H9 (cell line): ENCODE measurements at regions not wholly inside any gene's neighbourhood (a gene's known extent, or its start where the extent isn't known, plus 50 kb on each side); places are given as distances from the start of the nearest gene placed in this dataset.

Experiments used
- DNase-seq: peaks from one replicate; pipeline ENCODE4 v3.0.0-alpha.2; 2017
- H2AFZ ChIP-seq: one replicate; pipeline ENCODE4 v1.6.1; 2013; ENCODE audit warnings: mild to moderate bottlenecking, low read length, control low read depth, moderate library complexity
- H2AK5ac ChIP-seq: 2 replicates; pipeline ENCODE4 v1.6.1; 2013; ENCODE audit warnings: low read length, control low read depth, mixed read lengths; ENCODE audit not compliant: insufficient read length
- H2BK120ac ChIP-seq: one replicate; pipeline ENCODE4 v1.6.1; 2013; ENCODE audit warnings: low read depth, mild to moderate bottlenecking, low read length, control low read depth, inconsistent platforms; ENCODE audit not compliant: poor library complexity, severe bottlenecking
- H2BK12ac ChIP-seq: 2 replicates; pipeline ENCODE4 v1.6.1; 2013; ENCODE audit warnings: low read length, control low read depth, mixed read lengths, low read depth; ENCODE audit not compliant: insufficient read length
- H2BK15ac ChIP-seq: 2 replicates; pipeline ENCODE4 v1.6.1; 2013; ENCODE audit warnings: low read depth, low read length, control low read depth
- H2BK20ac ChIP-seq: one replicate; pipeline ENCODE4 v1.6.1; 2013; ENCODE audit warnings: low read depth, mild to moderate bottlenecking, low read length, control low read depth, inconsistent platforms; ENCODE audit not compliant: poor library complexity, severe bottlenecking
- H2BK5ac ChIP-seq: 2 replicates; pipeline ENCODE4 v1.6.1; 2013; ENCODE audit warnings: low read length, control low read depth, mixed read lengths; ENCODE audit not compliant: insufficient read length
- H3K14ac ChIP-seq: 2 replicates; pipeline ENCODE4 v1.6.1; 2013; ENCODE audit warnings: low read length, control low read depth; ENCODE audit not compliant: insufficient read depth
- H3K18ac ChIP-seq: 2 replicates; pipeline ENCODE4 v1.6.1; 2013; ENCODE audit warnings: low read depth, mild to moderate bottlenecking, mixed read lengths, low read length, control low read depth; ENCODE audit not compliant: insufficient read length
- H3K23ac ChIP-seq: 2 replicates; pipeline ENCODE4 v1.6.1; 2013; ENCODE audit warnings: low read length, control low read depth, mixed read lengths, low read depth; ENCODE audit not compliant: insufficient read length
- H3K23me2 ChIP-seq: 2 replicates; pipeline ENCODE4 v1.6.1; 2013; ENCODE audit warnings: low read depth, mild to moderate bottlenecking, mixed read lengths, low read length, control low read depth; ENCODE audit not compliant: insufficient read length, poor library complexity, severe bottlenecking
- H3K27ac ChIP-seq: 2 replicates; pipeline ENCODE4 v1.5.1; 2013; ENCODE audit warnings: low read length, control low read depth, mixed read lengths, low read depth; ENCODE audit not compliant: insufficient read length
- H3K27me3 ChIP-seq: 2 replicates; pipeline ENCODE4 v1.6.1; 2013; ENCODE audit warnings: low read length, control low read depth, inconsistent platforms; ENCODE audit not compliant: insufficient read depth
- H3K4ac ChIP-seq: 2 replicates; pipeline ENCODE4 v1.6.1; 2013; ENCODE audit warnings: low read depth, mild to moderate bottlenecking, control low read depth, inconsistent platforms, low read length, moderate library complexity
- H3K4me1 ChIP-seq: 2 replicates; pipeline ENCODE4 v1.6.1; 2013; ENCODE audit warnings: low read length, control low read depth, inconsistent platforms; ENCODE audit not compliant: insufficient read depth
- H3K4me2 ChIP-seq: 2 replicates; pipeline ENCODE4 v1.6.1; 2013; ENCODE audit warnings: low read length, control low read depth, mixed read lengths; ENCODE audit not compliant: insufficient read length, insufficient read depth
- H3K56ac ChIP-seq: 2 replicates; pipeline ENCODE4 v1.6.1; 2013; ENCODE audit warnings: low read depth, mild to moderate bottlenecking, mixed read lengths, low read length, control low read depth; ENCODE audit not compliant: insufficient read length
- H3K79me1 ChIP-seq: 2 replicates; pipeline ENCODE4 v1.6.1; 2013; ENCODE audit warnings: low read depth, mild to moderate bottlenecking, moderate library complexity, low read length, control low read depth, inconsistent platforms; ENCODE audit not compliant: insufficient read depth, poor library complexity, severe bottlenecking
- H3K79me2 ChIP-seq: 2 replicates; pipeline ENCODE4 v1.6.1; 2013; ENCODE audit warnings: low read length, control low read depth, inconsistent platforms; ENCODE audit not compliant: insufficient read depth
- H3K9ac ChIP-seq: 2 replicates; pipeline ENCODE4 v1.6.1; 2013; ENCODE audit warnings: low read length, control low read depth, mixed read lengths; ENCODE audit not compliant: insufficient read length; ENCODE audit errors: extremely low read depth
- H3K9me3 ChIP-seq: one replicate; pipeline ENCODE4 v1.6.1; 2013; ENCODE audit warnings: low read depth, low read length, inconsistent platforms; ENCODE audit not compliant: control insufficient read depth
- H3T11ph ChIP-seq: one replicate; pipeline ENCODE4 v1.6.1; 2013; ENCODE audit warnings: mild to moderate bottlenecking, low read length, control low read depth, inconsistent platforms
- H4K20me1 ChIP-seq: one replicate; pipeline ENCODE4 v1.6.1; 2013; ENCODE audit not compliant: control insufficient read depth, insufficient read length, insufficient read depth
- H4K5ac ChIP-seq: 2 replicates; pipeline ENCODE4 v1.6.1; 2013; ENCODE audit warnings: low read depth, mild to moderate bottlenecking, mixed read lengths, low read length, control low read depth; ENCODE audit not compliant: insufficient read length
- H4K8ac ChIP-seq: replicated peaks from 2 replicates; pipeline ENCODE4 v1.6.1; 2013; ENCODE audit warnings: low read length, control low read depth, mixed read lengths, low read depth; ENCODE audit not compliant: insufficient read length
- H4K91ac ChIP-seq: 2 replicates; pipeline ENCODE4 v1.6.1; 2013; ENCODE audit warnings: low read depth, mild to moderate bottlenecking, moderate library complexity, mixed read lengths, low read length, control low read depth; ENCODE audit not compliant: insufficient read length
- H3K27ac Mint-ChIP-seq, 3 experiments: 2 replicates in 2 of 3; 3 replicates in 1 of 3; pipeline ENCODE4 v1.8.0; 2020 to 2021; ENCODE audit warnings: mixed read lengths in 3 of 3, mild to moderate bottlenecking in 1 of 3, moderate library complexity in 1 of 3
- H3K27me3 Mint-ChIP-seq: 2 replicates; pipeline ENCODE4 v1.8.0; 2021; ENCODE audit warnings: low read depth, mild to moderate bottlenecking, moderate library complexity, mixed read lengths
- H3K36me3 Mint-ChIP-seq, 3 experiments: 2 replicates in 2 of 3; 3 replicates in 1 of 3; pipeline ENCODE4 v1.8.0; 2020 to 2021; ENCODE audit warnings: low read depth in 3 of 3, mixed read lengths in 3 of 3; ENCODE audit not compliant: insufficient read depth in 1 of 3
- H3K4me1 Mint-ChIP-seq, 2 experiments: 2 replicates each; pipeline ENCODE4 v1.8.0; 2020; ENCODE audit warnings: mixed read lengths in 2 of 2
- H3K4me3 Mint-ChIP-seq, 2 experiments: 2 replicates in 1 of 2; 3 replicates in 1 of 2; pipeline ENCODE4 v1.8.0; 2020 to 2021; ENCODE audit warnings: mild to moderate bottlenecking in 2 of 2, mixed read lengths in 2 of 2, moderate library complexity in 1 of 2
- H3K9me3 Mint-ChIP-seq, 2 experiments: 2 replicates in 1 of 2; 3 replicates in 1 of 2; pipeline ENCODE4 v1.8.0; 2020; ENCODE audit warnings: mild to moderate bottlenecking in 2 of 2, mixed read lengths in 2 of 2, moderate library complexity in 1 of 2
- CTCF ChIP-seq: fragments of 200-600 bp; sonication (generic); conservative IDR thresholded peaks from 3 replicates; pipeline ENCODE4 v1.8.0; 2021; ENCODE audit warnings: antibody characterized with exemption, mild to moderate bottlenecking
- WGBS: extraction: QIAGEN DNeasy Blood & Tissue Kit; methylation state at CpG from one replicate; pipeline ENCODE4 v1.1.7; 2013; ENCODE audit warnings: missing lambda C conversion rate, low lambda C conversion rate, mixed read lengths; ENCODE audit not compliant: insufficient read length; ENCODE audit errors: extremely low coverage; 5-methylcytosine and 5-hydroxymethylcytosine counted together

DNA sequence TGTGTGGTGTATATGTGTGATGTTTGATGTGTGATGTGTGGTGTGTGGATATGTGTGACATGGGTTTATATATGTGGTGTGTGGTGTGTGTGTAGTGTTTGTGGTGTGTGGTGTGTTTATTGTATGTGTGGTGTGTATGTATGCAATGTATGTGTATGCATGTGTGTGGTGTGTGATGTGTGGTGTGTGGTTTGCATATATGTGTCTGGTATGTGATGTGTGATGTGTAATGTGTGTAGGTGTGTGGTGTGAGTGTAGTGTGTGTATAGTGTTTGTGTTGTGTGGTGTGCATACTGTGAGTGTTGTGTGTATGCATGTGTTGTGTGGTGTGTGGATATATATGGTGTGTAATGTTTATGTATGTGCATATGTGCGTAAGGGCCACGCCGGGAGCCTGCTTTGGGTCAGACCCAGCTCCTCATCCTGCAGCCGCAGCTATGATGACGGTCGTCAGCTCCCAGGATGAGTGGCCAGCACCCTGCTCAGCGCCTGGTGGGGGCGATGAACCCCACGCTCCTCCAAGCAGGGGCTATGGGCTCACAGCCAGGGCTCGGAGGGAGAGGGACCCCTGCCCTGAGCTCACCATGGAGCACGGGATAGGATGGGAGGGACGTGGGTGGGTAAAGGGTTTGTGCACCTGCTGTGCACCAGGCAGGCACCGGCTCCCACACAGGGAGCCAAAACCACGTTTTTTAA, 331.3 kb downstream of the EIPR1 start:
- WGBS, result no CpG with 5 or more reads among the region's 14 CpGs
- no peak overlapping the region for H4K91ac ChIP-seq
- H3K23me2 ChIP-seq, result no peaks in the 10 kb centered on the region
- H3K27me3 ChIP-seq, result no peaks in the 10 kb centered on the region
- no peak overlapping the region for H2AFZ ChIP-seq
- H3K4me1 Mint-ChIP-seq, result no peaks in the 10 kb centered on the region
- no peaks in the 10 kb centered on the region for H3K4me1 ChIP-seq
- no peak overlapping the region for H2AK5ac ChIP-seq
- no peak overlapping the region for H3K4me2 ChIP-seq
- H3K79me2 ChIP-seq, result no peaks in the 10 kb centered on the region
- H4K5ac ChIP-seq, result no peak overlapping the region
- H3K56ac ChIP-seq, result no peak overlapping the region
- no peaks in the 10 kb centered on the region for H4K20me1 ChIP-seq
- H4K8ac ChIP-seq, result no peak overlapping the region
- no peak overlapping the region for H3K14ac ChIP-seq
- H2BK20ac ChIP-seq, result no peak overlapping the region
- no peak overlapping the region for H2BK15ac ChIP-seq
- H3K23ac ChIP-seq, result no peak overlapping the region
- no peaks in the 10 kb centered on the region for H3K9me3 ChIP-seq
- no peaks in the 10 kb centered on the region; a peak in 1 of 5 replicates for H3K9me3 Mint-ChIP-seq
- no peak overlapping the region for H3K9ac ChIP-seq
- peaks cover 7% of the 10 kb centered on the region; the same call in 1 of the 2 replicates for H3K27me3 Mint-ChIP-seq
- H2BK12ac ChIP-seq, result no peak overlapping the region
- H3K18ac ChIP-seq, result no peak overlapping the region
- no peak overlapping the region for H3T11ph ChIP-seq
- H2BK120ac ChIP-seq, result no peak overlapping the region
- TF ChIP-seq CTCF, result no peak
- H3K4me3 Mint-ChIP-seq, result no peak overlapping the region
- no peak overlapping the region for H3K27ac ChIP-seq
- H3K36me3 Mint-ChIP-seq, result no peaks in the 10 kb centered on the region; a peak in 1 of 7 replicates
- no peak for DNase-seq
- H3K4ac ChIP-seq, result no peak overlapping the region
- H3K27ac Mint-ChIP-seq, result no peak overlapping the region
- H2BK5ac ChIP-seq, result no peak overlapping the region
- H3K79me1 ChIP-seq, result no peaks in the 10 kb centered on the region
